Left kidney (tissue), 1 donor: ENCODE measurements at regions not wholly inside any gene's neighbourhood (a gene's known extent, or its start where the extent isn't known, plus 50 kb on each side); places are given as distances from the start of the nearest gene placed in this dataset.
A peak's percentile ranks its signal among the peaks of the same experiment; 100 is the strongest.

Experiments
- DNase-seq: peaks from one replicate; pipeline ENCODE4 v3.0.0-alpha.2; 2013

- no peak for DNase-seq
These were observed 125.2 kb upstream of the PIK3C3 start for GRCh38 chr18:41829647-41830516.

GRCh38 chr18:41828137-41828536, 126.9 kb upstream of the PIK3C3 start:
- peak; percentile 24 for DNase-seq

GRCh38 chr18:41820784-41821183, 134.2 kb upstream of the PIK3C3 start:
- DNase-seq, result no peak

GRCh38 chr18:41818381-41819355, 136.4 kb upstream of the PIK3C3 start:
- no peak for DNase-seq

- no peak for DNase-seq
These were observed 140.4 kb upstream of the PIK3C3 start for GRCh38 chr18:41814651-41815050.

- DNase-seq, result no peak
These were observed 145.4 kb upstream of the PIK3C3 start for GRCh38 chr18:41809652-41810051.

GRCh38 chr18:41805341-41805740, 149.7 kb upstream of the PIK3C3 start:
- no peak for DNase-seq

GRCh38 chr18:41798879-41799278, 156.2 kb upstream of the PIK3C3 start:
- DNase-seq, result no peak

GRCh38 chr18:41790687-41791086, 164.3 kb upstream of the PIK3C3 start:
- DNase-seq, result no peak

- no peak for DNase-seq
These were observed 166.0 kb upstream of the PIK3C3 start for GRCh38 chr18:41789001-41789400.

- no peak for DNase-seq
These were observed 171.2 kb upstream of the PIK3C3 start for GRCh38 chr18:41783879-41784278.

GRCh38 chr18:41783065-41783818, 171.8 kb upstream of the PIK3C3 start:
- no peak for DNase-seq

- DNase-seq, result no peak
These were observed 183.1 kb upstream of the PIK3C3 start for GRCh38 chr18:41771973-41772372.

GRCh38 chr18:41769265-41769664, 185.8 kb upstream of the PIK3C3 start:
- DNase-seq, result no peak

- no peak for DNase-seq
These were observed 186.6 kb upstream of the PIK3C3 start for GRCh38 chr18:41768467-41768866.

GRCh38 chr18:41767960-41768359, 187.1 kb upstream of the PIK3C3 start:
- DNase-seq, result no peak

- DNase-seq, result no peak
These were observed 189.6 kb upstream of the PIK3C3 start for GRCh38 chr18:41765460-41765859.

- no peak for DNase-seq
These were observed 191.7 kb upstream of the PIK3C3 start for GRCh38 chr18:41763361-41763760.

- DNase-seq, result no peak
These were observed 193.6 kb upstream of the PIK3C3 start for GRCh38 chr18:41761333-41762018.

GRCh38 chr18:41758534-41758933, 196.5 kb upstream of the PIK3C3 start:
- no peak for DNase-seq

- DNase-seq, result peak; percentile 14
These were observed 198.9 kb upstream of the PIK3C3 start for GRCh38 chr18:41756141-41756540.

GRCh38 chr18:41754332-41754731, 200.7 kb upstream of the PIK3C3 start:
- DNase-seq, result no peak
